Stimulated activated memory B cell treated with anti-CD40 and anti-IgM and Interleukin-4, amounts not matched to agents 10 μg/mL and 1 μg/mL and 100 μg/mL, for 72 hours (primary cell): ENCODE measurements at regions not wholly inside any gene's neighbourhood (a gene's known extent, or its start where the extent isn't known, plus 50 kb on each side); places are given as distances from the start of the nearest gene placed in this dataset.
"Not testable (repeated sequence)": the region's sequence is repeated elsewhere in the genome, so short reads cannot be mapped to it uniquely, and the experiment has no call there.

Source experiments
- ATAC-seq: fragments of 150-1000 bp; cut with Tn5 transposase; 2 replicates; pipeline ENCODE4 v1.10.0; 2021
- H3K27ac Mint-ChIP-seq: one replicate; pipeline ENCODE4 v1.8.0; 2022; ENCODE audit warnings: mild to moderate bottlenecking, mixed read lengths
- H3K27me3 Mint-ChIP-seq: one replicate; pipeline ENCODE4 v1.8.0; 2022; ENCODE audit warnings: mixed read lengths
- H3K36me3 Mint-ChIP-seq: one replicate; pipeline ENCODE4 v1.8.0; 2022; ENCODE audit warnings: mixed read lengths
- H3K4me1 Mint-ChIP-seq: one replicate; pipeline ENCODE4 v1.8.0; 2022; ENCODE audit warnings: mixed read lengths
- H3K4me3 Mint-ChIP-seq: one replicate; pipeline ENCODE4 v1.8.0; 2022; ENCODE audit warnings: mild to moderate bottlenecking, moderate library complexity, mixed read lengths
- H3K9me3 Mint-ChIP-seq: one replicate; pipeline ENCODE4 v1.8.0; 2022; ENCODE audit warnings: mixed read lengths

DNA sequence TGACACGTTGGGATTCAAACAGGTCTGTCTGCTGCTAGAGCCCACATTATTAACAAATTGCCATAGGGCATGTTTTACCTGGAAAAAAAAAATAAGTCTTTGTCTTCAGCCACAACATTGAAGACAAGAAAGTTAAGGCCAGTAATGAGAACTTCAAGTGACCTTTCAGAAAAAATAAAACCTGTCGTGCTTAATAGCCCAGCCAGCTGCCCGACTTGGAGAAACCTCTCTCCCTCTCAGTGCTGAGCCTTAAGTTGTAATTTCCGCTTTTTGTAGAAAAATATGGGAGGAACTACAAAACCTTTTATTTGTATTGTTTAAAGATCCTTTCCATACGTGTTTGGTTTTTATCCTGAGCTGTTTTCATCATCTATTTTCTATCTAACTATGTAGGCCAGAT, 454.3 kb upstream of the SLITRK6 start:
- H3K4me1 Mint-ChIP-seq, ATAC-seq, H3K27ac Mint-ChIP-seq, H3K9me3 Mint-ChIP-seq, H3K4me3 Mint-ChIP-seq, H3K27me3 Mint-ChIP-seq, H3K36me3 Mint-ChIP-seq: not testable (repeated sequence)

DNA sequence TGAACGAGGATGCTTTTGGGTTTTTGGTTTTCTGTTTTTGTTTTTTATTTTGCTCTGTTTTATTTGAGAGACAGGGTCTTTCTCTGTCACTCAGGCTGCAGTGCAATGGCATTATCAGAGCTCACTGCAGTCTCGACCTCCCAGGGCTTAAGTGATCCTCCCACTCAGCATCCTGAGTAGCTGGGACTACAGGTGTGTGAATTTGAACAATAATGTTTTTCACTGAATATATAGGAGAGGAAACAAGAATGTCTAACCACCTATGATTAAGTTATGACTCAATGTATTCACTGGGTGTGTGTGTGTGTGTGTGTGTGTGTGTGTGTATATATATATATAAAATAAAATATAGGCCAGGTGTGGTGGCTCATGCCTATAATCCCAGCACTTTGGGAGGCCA, 456.6 kb upstream of the SLITRK6 start:
- not testable (repeated sequence) for H3K4me1 Mint-ChIP-seq, H3K27me3 Mint-ChIP-seq, H3K4me3 Mint-ChIP-seq, H3K27ac Mint-ChIP-seq, ATAC-seq, H3K9me3 Mint-ChIP-seq, H3K36me3 Mint-ChIP-seq

DNA sequence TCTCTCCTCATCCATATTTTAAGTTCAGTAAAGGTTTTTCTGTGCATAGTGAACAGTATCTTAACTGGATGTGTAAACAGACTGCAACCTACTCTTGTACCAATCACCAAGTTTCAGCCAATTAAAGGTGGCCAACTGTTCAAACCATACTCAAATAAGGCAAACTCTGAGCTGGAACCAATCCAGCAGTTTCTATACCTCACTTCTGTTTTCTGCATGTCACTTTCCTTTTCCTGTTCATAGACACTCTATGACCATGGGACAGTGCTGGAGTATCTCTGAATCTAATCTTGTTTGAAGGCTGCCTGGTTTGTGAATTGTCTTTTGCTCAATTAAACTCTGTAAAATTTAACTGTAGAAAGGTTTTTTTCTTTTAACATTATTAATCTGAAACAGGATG, 470.3 kb upstream of the SLITRK6 start:
- Mint-ChIP-seq H3K36me3 (no peaks in the 10 kb centered on the region), H3K9me3 (peaks cover under 1% of the 10 kb centered on the region), H3K27ac (no peak overlapping the region), H3K4me1 (no peaks in the 10 kb centered on the region), H3K27me3 (no peaks in the 10 kb centered on the region), H3K4me3 (no peak overlapping the region)
- no peak for ATAC-seq

DNA sequence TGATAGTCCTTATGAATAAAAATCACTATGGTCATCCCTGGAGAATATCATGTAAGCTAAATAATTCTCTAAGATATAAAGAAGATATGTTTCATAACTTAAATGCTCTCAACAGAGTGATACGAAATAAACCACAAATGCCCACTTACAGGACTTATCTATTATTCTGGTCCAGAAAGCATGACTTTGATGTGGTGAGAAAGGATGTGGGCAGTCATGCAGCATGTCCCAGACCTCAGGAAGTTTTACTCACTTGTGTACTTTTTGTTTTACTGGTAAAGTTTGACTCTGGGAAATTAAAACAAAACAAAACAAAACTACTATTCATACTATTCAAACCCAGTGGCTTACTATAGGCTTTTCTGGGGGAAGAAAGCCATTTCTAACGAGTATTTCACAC, 483.2 kb upstream of the SLITRK6 start:
- Mint-ChIP-seq H3K27ac (no peak overlapping the region), H3K9me3 (no peaks in the 10 kb centered on the region), H3K27me3 (no peaks in the 10 kb centered on the region), H3K36me3 (no peaks in the 10 kb centered on the region), H3K4me1 (no peaks in the 10 kb centered on the region), H3K4me3 (no peak overlapping the region)
- ATAC-seq: no peak

DNA sequence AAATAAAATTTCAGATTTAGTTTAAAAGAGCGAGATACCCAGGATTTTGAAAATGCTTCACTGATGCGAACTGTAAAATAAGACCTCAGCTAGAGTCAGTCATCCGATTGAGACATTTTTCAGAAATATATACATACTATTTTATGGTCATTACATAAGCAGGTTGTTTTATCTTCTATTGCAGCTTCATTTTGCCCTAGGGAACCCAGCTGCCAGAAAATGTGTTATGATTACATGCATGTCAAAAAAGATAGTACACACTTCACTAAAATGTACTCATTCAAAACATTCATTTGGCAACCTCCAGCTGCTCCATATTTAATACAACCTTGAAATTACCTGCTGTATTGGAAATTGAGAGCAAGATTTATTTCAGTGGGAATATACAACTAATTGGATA, 483.8 kb upstream of the SLITRK6 start:
- Mint-ChIP-seq H3K27me3 (no peaks in the 10 kb centered on the region), H3K4me3 (no peak overlapping the region), H3K36me3 (no peaks in the 10 kb centered on the region), H3K4me1 (no peaks in the 10 kb centered on the region), H3K9me3 (no peaks in the 10 kb centered on the region), H3K27ac (no peak overlapping the region)
- no peak for ATAC-seq

DNA sequence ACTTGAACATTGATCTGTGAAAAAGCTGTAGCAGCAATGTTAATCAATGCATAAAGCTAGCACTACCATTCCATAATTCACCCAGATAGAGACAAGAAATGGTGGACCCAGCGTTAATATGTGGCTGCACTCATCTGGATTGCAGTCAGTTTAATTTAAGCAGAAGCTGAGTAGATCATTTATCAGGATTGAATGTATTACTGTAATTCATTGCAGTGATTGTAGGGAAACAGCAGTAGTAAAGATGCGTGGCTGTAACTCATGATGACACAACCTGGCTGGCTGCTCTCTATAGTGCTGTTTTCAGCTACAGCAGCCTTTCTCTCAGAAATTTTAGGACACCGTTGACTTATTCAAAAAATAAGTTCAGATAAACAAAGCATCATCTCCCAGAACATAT, 499.5 kb upstream of the SLITRK6 start:
- no peaks in the 10 kb centered on the region for H3K4me1 Mint-ChIP-seq
- ATAC-seq: no peak

DNA sequence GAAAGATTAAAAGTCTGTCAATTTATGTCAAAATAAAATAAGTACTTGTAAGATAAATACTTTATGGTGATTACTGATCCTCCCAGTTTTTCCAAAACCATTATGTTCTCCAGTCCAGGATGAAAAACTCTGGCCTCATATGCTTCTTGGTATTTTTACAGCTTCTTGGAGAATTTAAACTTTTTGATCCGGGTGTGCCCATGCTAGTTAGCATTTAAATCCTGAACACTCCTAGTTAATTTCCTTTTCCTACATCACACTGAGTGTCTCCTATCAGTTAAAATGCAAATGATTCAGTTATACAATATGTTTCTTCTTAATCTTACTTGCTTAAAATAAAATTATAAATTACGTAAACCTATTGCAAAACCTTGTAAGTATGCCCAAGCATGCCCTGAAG, 499.9 kb upstream of the SLITRK6 start:
- H3K9me3 Mint-ChIP-seq: peaks cover 5% of the 10 kb centered on the region
- H3K4me3 Mint-ChIP-seq: no peak overlapping the region
- H3K4me1 Mint-ChIP-seq: no peaks in the 10 kb centered on the region
- no peaks in the 10 kb centered on the region for H3K27me3 Mint-ChIP-seq
- no peak overlapping the region for H3K27ac Mint-ChIP-seq
- no peaks in the 10 kb centered on the region for H3K36me3 Mint-ChIP-seq
- ATAC-seq: no peak

More for the DNA sequence above, 499.5 kb upstream of the SLITRK6 start:
- Mint-ChIP-seq H3K9me3 (peaks cover 5% of the 10 kb centered on the region), H3K27ac (no peak overlapping the region), H3K36me3 (no peaks in the 10 kb centered on the region), H3K4me3 (no peak overlapping the region), H3K27me3 (no peaks in the 10 kb centered on the region)

DNA sequence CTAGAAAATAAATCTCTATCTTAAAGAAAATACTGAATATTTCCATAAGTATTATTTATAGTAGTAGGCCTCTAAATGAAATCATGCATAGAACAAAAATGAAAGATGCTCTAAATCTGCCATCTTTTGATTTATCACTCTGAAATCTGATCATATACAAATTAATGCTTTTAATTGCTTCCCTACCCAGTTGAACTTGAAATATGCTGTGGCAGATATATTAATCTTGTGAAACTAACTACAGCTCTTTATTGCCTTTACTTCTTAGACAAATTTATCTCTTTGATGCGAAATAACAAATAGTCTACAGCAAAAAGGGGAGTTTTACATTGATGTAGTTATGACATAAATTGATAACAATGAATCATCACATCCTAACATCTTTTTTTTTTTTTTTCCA, 510.7 kb upstream of the SLITRK6 start:
- Mint-ChIP-seq H3K27me3 (no peaks in the 10 kb centered on the region), H3K4me1 (no peaks in the 10 kb centered on the region), H3K27ac (no peak overlapping the region), H3K4me3 (no peak overlapping the region), H3K36me3 (no peaks in the 10 kb centered on the region), H3K9me3 (no peaks in the 10 kb centered on the region)
- ATAC-seq: no peak

DNA sequence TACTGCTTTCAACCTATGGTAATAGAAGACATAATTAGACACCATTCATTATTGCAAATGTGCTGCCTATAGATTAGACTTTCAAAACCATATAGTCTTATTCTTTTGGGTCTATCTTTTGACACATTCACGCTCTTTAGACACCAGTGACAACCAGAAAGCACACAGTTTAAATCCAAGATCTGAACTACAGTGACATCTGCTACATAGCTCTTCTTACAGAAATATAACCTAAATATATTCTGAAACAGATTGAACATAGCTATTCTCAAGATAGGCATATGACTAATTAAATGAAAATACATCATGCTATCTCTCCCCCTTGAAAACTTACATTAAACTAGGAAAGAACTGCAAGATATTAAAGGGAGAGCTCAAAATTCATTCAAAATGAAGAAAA, 514.2 kb upstream of the SLITRK6 start:
- no peaks in the 10 kb centered on the region for H3K36me3 Mint-ChIP-seq
- no peaks in the 10 kb centered on the region for H3K27me3 Mint-ChIP-seq

DNA sequence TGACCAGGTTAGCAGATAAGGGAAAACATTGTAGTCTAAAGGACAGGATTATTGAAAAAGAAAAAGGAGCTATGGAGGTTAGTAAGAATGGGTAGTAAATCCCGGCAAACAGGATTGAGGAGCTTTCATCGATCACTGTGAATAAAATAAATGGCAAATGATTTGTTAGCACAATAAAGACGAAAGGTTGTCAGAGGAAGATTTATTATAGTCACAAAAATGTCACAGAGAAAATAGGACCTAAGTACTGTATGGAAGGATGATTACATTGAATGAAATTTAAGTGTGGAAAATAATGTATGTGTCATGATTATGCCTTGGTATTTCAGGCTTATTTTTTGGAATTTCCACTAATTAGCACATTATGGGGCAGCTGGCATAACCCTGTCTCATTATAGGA, 519.2 kb upstream of the SLITRK6 start:
- H3K27ac Mint-ChIP-seq: no peak overlapping the region
- ATAC-seq: no peak
- H3K4me1 Mint-ChIP-seq: no peaks in the 10 kb centered on the region
- no peaks in the 10 kb centered on the region for H3K9me3 Mint-ChIP-seq
- no peaks in the 10 kb centered on the region for H3K36me3 Mint-ChIP-seq
- no peak overlapping the region for H3K4me3 Mint-ChIP-seq
- H3K27me3 Mint-ChIP-seq: no peaks in the 10 kb centered on the region

More for the DNA sequence above, 514.2 kb upstream of the SLITRK6 start:
- H3K4me1 Mint-ChIP-seq: no peaks in the 10 kb centered on the region
- no peak overlapping the region for H3K4me3 Mint-ChIP-seq
- H3K9me3 Mint-ChIP-seq: no peaks in the 10 kb centered on the region
- no peak for ATAC-seq
- H3K27ac Mint-ChIP-seq: no peak overlapping the region

DNA sequence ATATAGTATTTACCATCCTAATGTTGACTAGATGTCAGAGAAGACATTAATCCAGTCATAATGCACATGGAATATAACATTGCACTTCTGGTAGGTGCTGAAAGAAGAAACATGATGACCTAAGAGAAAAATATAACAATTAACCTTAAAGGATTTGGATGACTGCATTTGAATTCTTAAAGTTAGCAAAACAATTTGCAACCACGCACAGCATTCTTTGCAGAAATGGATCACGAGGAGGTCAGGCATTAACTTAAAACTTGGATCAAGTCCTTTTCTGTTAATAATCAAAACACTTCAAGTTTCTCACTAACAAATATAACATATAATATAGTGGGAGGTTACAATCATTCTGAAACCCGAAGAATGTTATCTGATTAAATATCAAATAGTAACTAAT, 525.0 kb upstream of the SLITRK6 start:
- no peak overlapping the region for H3K27ac Mint-ChIP-seq
- no peak overlapping the region for H3K4me3 Mint-ChIP-seq
- peaks cover 9% of the 10 kb centered on the region for H3K9me3 Mint-ChIP-seq
- ATAC-seq: no peak
- no peaks in the 10 kb centered on the region for H3K36me3 Mint-ChIP-seq
- no peaks in the 10 kb centered on the region for H3K4me1 Mint-ChIP-seq
- H3K27me3 Mint-ChIP-seq: no peaks in the 10 kb centered on the region

DNA sequence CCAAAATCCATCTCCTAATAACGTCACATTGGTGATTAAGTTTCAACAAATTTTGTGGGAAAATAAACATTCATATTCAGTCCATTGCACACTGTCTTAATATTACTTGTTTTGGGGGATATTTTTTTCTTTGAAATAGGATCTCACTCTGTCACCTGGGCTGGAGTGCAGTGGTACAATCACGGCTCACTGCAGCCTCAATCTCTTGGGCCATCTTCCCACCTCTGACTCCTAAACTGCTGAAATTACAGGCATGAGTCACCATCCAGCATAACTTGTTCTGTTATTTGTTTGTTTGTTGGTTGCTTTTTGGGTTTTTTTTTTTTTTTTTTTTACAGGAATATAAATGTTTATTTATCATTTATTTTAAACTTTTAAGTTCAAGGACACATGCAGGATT, 556.1 kb upstream of the SLITRK6 start:
- no peaks in the 10 kb centered on the region for H3K27me3 Mint-ChIP-seq
- no peaks in the 10 kb centered on the region for H3K4me1 Mint-ChIP-seq
- H3K9me3 Mint-ChIP-seq: peaks cover 10% of the 10 kb centered on the region
- no peaks in the 10 kb centered on the region for H3K36me3 Mint-ChIP-seq
- no peak overlapping the region for H3K27ac Mint-ChIP-seq
- ATAC-seq: no peak
- H3K4me3 Mint-ChIP-seq: no peak overlapping the region

DNA sequence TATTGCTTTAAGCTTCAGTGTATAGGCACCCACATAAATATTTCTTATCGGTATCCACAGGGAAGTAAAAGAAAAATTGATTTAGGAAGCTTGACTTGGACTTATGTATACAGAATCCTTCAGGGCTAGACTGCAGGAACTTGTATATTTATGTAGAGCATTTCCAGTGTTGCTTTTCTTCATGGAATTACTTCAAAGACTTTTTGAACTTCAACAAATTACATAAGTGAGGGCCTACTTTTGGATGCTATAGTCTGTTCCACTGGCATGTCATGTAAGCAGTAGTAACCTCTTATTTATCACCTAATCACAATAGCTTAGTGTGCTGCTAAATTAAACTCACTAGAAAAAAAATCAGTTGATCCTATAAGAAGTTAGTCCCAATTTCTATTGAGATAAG, 557.9 kb upstream of the SLITRK6 start:
- ATAC-seq: no peak
- Mint-ChIP-seq H3K9me3 (peaks cover 21% of the 10 kb centered on the region), H3K4me3 (no peak overlapping the region), H3K36me3 (no peaks in the 10 kb centered on the region), H3K27me3 (no peaks in the 10 kb centered on the region), H3K4me1 (no peaks in the 10 kb centered on the region), H3K27ac (no peak overlapping the region)

DNA sequence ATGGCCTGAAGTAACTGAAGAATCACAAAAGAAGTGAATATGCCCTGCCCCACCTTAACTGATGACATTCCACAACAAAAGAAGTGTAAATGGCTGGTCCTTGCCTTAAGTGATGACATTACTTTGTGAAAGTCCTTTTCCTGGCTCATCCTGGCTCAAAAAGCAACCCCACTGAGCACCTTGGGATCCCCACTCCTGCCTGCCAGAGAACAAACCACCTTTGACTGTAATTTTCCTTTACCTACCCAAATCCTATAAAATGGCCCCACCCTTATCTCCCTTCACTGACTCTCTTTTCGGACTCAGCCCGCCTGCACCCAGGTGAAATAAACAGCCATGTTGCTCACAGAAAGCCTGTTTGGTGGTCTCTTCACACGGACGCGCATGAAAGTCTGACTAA, 564.5 kb upstream of the SLITRK6 start:
- H3K4me1 Mint-ChIP-seq, H3K4me3 Mint-ChIP-seq, ATAC-seq, H3K36me3 Mint-ChIP-seq, H3K27me3 Mint-ChIP-seq, H3K27ac Mint-ChIP-seq: not testable (repeated sequence)
- peaks cover 28% of the 10 kb centered on the region for H3K9me3 Mint-ChIP-seq

DNA sequence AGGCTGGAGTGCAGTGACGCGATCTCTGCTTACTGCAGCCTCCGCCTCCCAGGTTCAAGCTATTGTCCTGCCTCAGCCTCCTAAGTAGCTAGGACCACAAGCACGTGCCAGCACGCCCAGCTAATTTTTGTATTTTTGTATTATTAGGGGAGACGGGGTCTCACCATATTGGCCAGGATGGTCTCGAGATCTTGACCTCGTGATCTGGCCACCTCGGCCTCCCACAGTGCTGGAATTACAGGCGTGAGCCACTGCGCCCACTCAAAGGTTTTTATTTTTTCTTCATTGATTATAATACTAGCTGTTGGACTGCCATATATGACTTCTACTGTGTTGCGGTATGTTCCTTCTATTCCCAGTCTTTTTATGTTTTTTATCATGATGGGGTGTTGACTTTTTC, 569.7 kb upstream of the SLITRK6 start:
- H3K27me3 Mint-ChIP-seq: no peaks in the 10 kb centered on the region
- no peak overlapping the region for H3K4me3 Mint-ChIP-seq
- H3K36me3 Mint-ChIP-seq: no peaks in the 10 kb centered on the region
- peaks cover 8% of the 10 kb centered on the region for H3K9me3 Mint-ChIP-seq
- ATAC-seq: no peak
- no peaks in the 10 kb centered on the region for H3K4me1 Mint-ChIP-seq
- no peak overlapping the region for H3K27ac Mint-ChIP-seq

DNA sequence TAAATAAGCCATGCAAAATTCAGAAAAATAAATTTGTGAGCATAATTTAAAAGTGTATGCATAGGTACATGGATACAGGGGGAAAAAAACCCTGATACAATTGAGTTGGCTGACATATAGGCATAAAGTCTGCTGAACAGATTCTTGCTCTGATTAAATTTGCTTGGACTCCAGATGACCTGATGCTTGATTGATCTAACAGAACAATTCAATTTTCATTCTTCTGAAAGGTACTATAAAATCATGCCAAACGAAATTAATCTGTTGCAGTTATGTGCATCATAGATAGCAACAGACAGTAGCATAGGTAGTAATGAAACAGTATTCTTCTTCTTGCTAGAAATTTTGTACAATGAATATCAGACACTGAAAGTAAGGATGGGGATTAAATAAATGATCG, 578.2 kb upstream of the SLITRK6 start:
- H3K27ac Mint-ChIP-seq: no peak overlapping the region
- no peaks in the 10 kb centered on the region for H3K4me1 Mint-ChIP-seq
- peaks cover 3% of the 10 kb centered on the region for H3K9me3 Mint-ChIP-seq
- ATAC-seq: no peak
- H3K27me3 Mint-ChIP-seq: no peaks in the 10 kb centered on the region
- no peaks in the 10 kb centered on the region for H3K36me3 Mint-ChIP-seq
- H3K4me3 Mint-ChIP-seq: no peak overlapping the region

DNA sequence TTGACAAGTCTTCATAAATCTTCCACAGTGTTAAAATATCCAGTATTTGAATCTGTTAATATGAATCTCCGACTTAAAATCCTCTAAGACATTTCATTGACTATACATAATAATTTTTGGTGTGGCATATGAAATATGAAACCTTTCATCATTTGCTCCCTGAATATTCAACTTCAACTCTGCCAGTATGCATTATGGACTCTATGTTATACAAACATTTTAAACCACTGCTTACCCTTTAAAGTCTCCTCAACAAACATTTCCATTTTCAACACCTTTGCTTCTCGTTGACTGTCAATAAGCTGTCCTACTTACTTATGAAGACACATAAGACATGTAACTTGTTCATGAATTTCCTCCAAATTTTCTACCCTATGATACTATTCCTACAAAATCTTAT, 579.4 kb upstream of the SLITRK6 start:
- no peak overlapping the region for H3K27ac Mint-ChIP-seq
- ATAC-seq: no peak

More for the DNA sequence above, 579.4 kb upstream of the SLITRK6 start:
- no peaks in the 10 kb centered on the region for H3K27me3 Mint-ChIP-seq
- H3K9me3 Mint-ChIP-seq: no peaks in the 10 kb centered on the region
- no peak overlapping the region for H3K4me3 Mint-ChIP-seq
- no peaks in the 10 kb centered on the region for H3K4me1 Mint-ChIP-seq
- H3K36me3 Mint-ChIP-seq: no peaks in the 10 kb centered on the region
